H1 (cell line): ENCODE measurements at regions not wholly inside any gene's neighbourhood (a gene's known extent, or its start where the extent isn't known, plus 50 kb on each side); places are given as distances from the start of the nearest gene placed in this dataset.

Source experiments
- CTCF ChIA-PET: fragments of 300-600 bp; sonication (Branson Sonifier 250); formaldehyde crosslinking; loops from one replicate; lab custom pipeline; 2021; ENCODE audit not compliant: partially characterized antibody; lab: Charles Lee
- POLR2A ChIA-PET: fragments of 300-600 bp; sonication (Branson Sonifier 250); formaldehyde crosslinking; loops from one replicate; lab custom pipeline; 2021; ENCODE audit warnings: inconsistent platforms; ENCODE audit not compliant: partially characterized antibody; lab: Charles Lee
- DNase-seq, 2 experiments: peaks; one replicate each; pipeline versions ENCODE4 v3.0.0 to v3.0.0-alpha.2; 2010 to 2022; ENCODE audit warnings: low spot score in 2 of 2, low read depth in 1 of 2, mixed read lengths in 1 of 2
- FAIRE-seq: peaks from 2 replicates; lab custom pipeline; 2011; peaks lifted over from hg19 to GRCh38; lab: Jason Lieb, UNC
- H2AFZ ChIP-seq: 2 replicates; pipeline ENCODE4 v1.8.1; 2012; ENCODE audit warnings: low read length, inconsistent platforms
- H2AK5ac ChIP-seq: 2 replicates; pipeline ENCODE4 v1.6.1; 2013; ENCODE audit warnings: low read depth, low read length
- H2BK120ac ChIP-seq: replicated peaks from 2 replicates; pipeline ENCODE3; 2013; ENCODE audit warnings: low read depth, low read length, inconsistent platforms
- H2BK12ac ChIP-seq: 2 replicates; pipeline ENCODE4 v1.6.1; 2013; ENCODE audit warnings: low read depth, low read length
- H2BK15ac ChIP-seq: 2 replicates; pipeline ENCODE4 v1.6.1; 2013; ENCODE audit warnings: low read length
- H2BK20ac ChIP-seq: 2 replicates; pipeline ENCODE4 v1.6.1; 2013; ENCODE audit warnings: low read length
- H2BK5ac ChIP-seq: 2 replicates; pipeline ENCODE4 v1.6.1; 2013; ENCODE audit warnings: low read depth, low read length
- H3K14ac ChIP-seq: 2 replicates; pipeline ENCODE4 v1.6.1; 2013; ENCODE audit warnings: inconsistent platforms; ENCODE audit not compliant: insufficient read length
- H3K18ac ChIP-seq: 2 replicates; pipeline ENCODE4 v1.6.1; 2013; ENCODE audit warnings: low read length; ENCODE audit errors: extremely low read depth
- H3K23ac ChIP-seq: 2 replicates; pipeline ENCODE4 v1.6.1; 2013; ENCODE audit warnings: inconsistent platforms; ENCODE audit not compliant: insufficient read length
- H3K23me2 ChIP-seq: 2 replicates; pipeline ENCODE4 v1.6.1; 2013; ENCODE audit warnings: low read depth, low read length
- H3K27ac ChIP-seq: 2 replicates; pipeline ENCODE4 v1.6.1; 2011; ENCODE audit warnings: low read depth, low read length, inconsistent platforms
- H3K27me3 ChIP-seq, 4 experiments: replicated peaks in 1 of 4; 1 replicate in 1 of 4; 2 replicates in 3 of 4; pipeline versions ENCODE4 v1.6.1 to v1.8.1; 2011 to 2013; ENCODE audit warnings: low read length in 3 of 4, mild to moderate bottlenecking in 3 of 4, inconsistent platforms in 2 of 4, mixed read lengths in 2 of 4, moderate library complexity in 1 of 4; ENCODE audit not compliant: control insufficient read depth in 3 of 4, insufficient read depth in 3 of 4; ENCODE audit errors: extremely low read depth in 1 of 4
- H3K36me3 ChIP-seq, 4 experiments: 2 replicates each; pipeline versions ENCODE4 v1.6.1 to v1.8.1; 2011 to 2013; ENCODE audit warnings: mild to moderate bottlenecking in 4 of 4, low read length in 3 of 4, moderate library complexity in 2 of 4, control low read depth in 1 of 4, inconsistent platforms in 1 of 4; ENCODE audit not compliant: insufficient read depth in 4 of 4, control insufficient read depth in 2 of 4
- H3K4ac ChIP-seq: replicated peaks from 2 replicates; pipeline ENCODE3; 2013; ENCODE audit warnings: low read length, low read depth, mixed read lengths, inconsistent platforms; ENCODE audit not compliant: insufficient read length
- H3K4me1 ChIP-seq, 4 experiments: replicated peaks in 1 of 4; 1 replicate in 1 of 4; 2 replicates in 3 of 4; pipeline versions ENCODE4 v1.6.1 to v1.8.1; 2011 to 2013; ENCODE audit warnings: low read length in 3 of 4, inconsistent platforms in 2 of 4, mixed read lengths in 1 of 4; ENCODE audit not compliant: insufficient read depth in 4 of 4, control insufficient read depth in 3 of 4
- H3K4me2 ChIP-seq, 2 experiments: 2 replicates each; pipeline versions ENCODE4 v1.6.1 to v1.8.1; 2011 to 2013; ENCODE audit warnings: low read depth in 2 of 2, low read length in 2 of 2, control low read depth in 1 of 2, inconsistent platforms in 1 of 2, mild to moderate bottlenecking in 1 of 2; ENCODE audit not compliant: insufficient read depth in 1 of 2
- H3K4me3 ChIP-seq, 4 experiments: fragments of 200-600, 300-600 bp in 1 of 4; sonication (generic), shearing (Covaris generic), sonication (Bioruptor Twin) in 1 of 4; 2 replicates each; pipeline versions ENCODE4 v1.5.1 to v1.8.1; 2011 to 2016; ENCODE audit warnings: low read length in 4 of 4, low read depth in 3 of 4, control low read depth in 2 of 4, inconsistent platforms in 2 of 4, mild to moderate bottlenecking in 2 of 4, mixed read lengths in 1 of 4, moderate library complexity in 1 of 4; ENCODE audit not compliant: insufficient read depth in 2 of 4; ENCODE audit errors: extremely low read depth in 1 of 4
- H3K56ac ChIP-seq: replicated peaks from 2 replicates; pipeline ENCODE3; 2013; ENCODE audit warnings: low read depth, mild to moderate bottlenecking, mixed read lengths, low read length, inconsistent platforms; ENCODE audit not compliant: insufficient read length
- H3K79me1 ChIP-seq: 2 replicates; pipeline ENCODE4 v1.6.1; 2013; ENCODE audit warnings: low read depth, low read length, control low read depth
- H3K79me2 ChIP-seq, 2 experiments: 2 replicates each; pipeline versions ENCODE4 v1.6.1 to v1.8.1; 2012 to 2013; ENCODE audit warnings: low read length in 2 of 2, mild to moderate bottlenecking in 2 of 2, inconsistent platforms in 1 of 2; ENCODE audit not compliant: insufficient read depth in 2 of 2, control insufficient read depth in 1 of 2
- H3K9ac ChIP-seq, 4 experiments: replicated peaks in 1 of 4; 1 replicate in 1 of 4; 2 replicates in 3 of 4; pipeline versions ENCODE4 v1.6.1 to v1.8.1; 2011 to 2013; ENCODE audit warnings: low read depth in 3 of 4, low read length in 3 of 4, control low read depth in 2 of 4, mild to moderate bottlenecking in 2 of 4, moderate library complexity in 2 of 4, inconsistent platforms in 1 of 4; ENCODE audit errors: extremely low read depth in 1 of 4
- H3K9me3 ChIP-seq, 2 experiments: 2 replicates each; pipeline versions ENCODE4 v1.6.1 to v1.8.1; 2012 to 2013; ENCODE audit warnings: mild to moderate bottlenecking in 2 of 2, moderate library complexity in 2 of 2, control low read depth in 1 of 2, inconsistent platforms in 1 of 2, low read depth in 1 of 2, low read length in 1 of 2, mixed read lengths in 1 of 2; ENCODE audit not compliant: insufficient read depth in 2 of 2
- H4K20me1 ChIP-seq, 2 experiments: replicated peaks in 1 of 2; 2 replicates each; pipeline versions ENCODE3 to v1.8.1; 2011 to 2013; ENCODE audit warnings: inconsistent platforms in 2 of 2, low read length in 2 of 2, mild to moderate bottlenecking in 1 of 2; ENCODE audit not compliant: insufficient read depth in 2 of 2, control insufficient read depth in 1 of 2
- H4K5ac ChIP-seq: 2 replicates; pipeline ENCODE4 v1.6.1; 2013; ENCODE audit warnings: low read length, low read depth, mixed read lengths, inconsistent platforms; ENCODE audit not compliant: insufficient read length
- H4K8ac ChIP-seq: 2 replicates; pipeline ENCODE4 v1.8.0; 2013; ENCODE audit warnings: mild to moderate bottlenecking, moderate library complexity, low read length, inconsistent platforms; ENCODE audit not compliant: insufficient read depth; ENCODE audit errors: extremely low read depth
- H4K91ac ChIP-seq: replicated peaks from 2 replicates; pipeline ENCODE3; 2013; ENCODE audit warnings: low read length, mixed read lengths, inconsistent platforms; ENCODE audit not compliant: insufficient read length
- BCL11A ChIP-seq, 2 experiments: IDR thresholded peaks; one replicate each; pipeline ENCODE4 v1.6.1; 2011; ENCODE audit warnings: low read depth in 2 of 2, low read length in 2 of 2, mild to moderate bottlenecking in 2 of 2
- E2F6 ChIP-seq: IDR thresholded peaks from 2 replicates; pipeline ENCODE4 v1.6.1; 2012; ENCODE audit warnings: inconsistent platforms
- WGBS, 2 experiments: shearing (Covaris generic) in 1 of 2; methylation state at CpG; one replicate each; pipeline versions ENCODE4 v1.1.6 to v1.1.7; 2013 to 2015; ENCODE audit warnings: low lambda C conversion rate in 2 of 2, mixed read lengths in 2 of 2, inconsistent platforms in 1 of 2, low coverage in 1 of 2, missing lambda C conversion rate in 1 of 2; ENCODE audit not compliant: insufficient replicate concordance in 2 of 2, insufficient coverage in 1 of 2, insufficient read length in 1 of 2; ENCODE audit errors: extremely low coverage in 1 of 2, missing lambda C conversion rate in 1 of 2; 5-methylcytosine and 5-hydroxymethylcytosine counted together

DNA sequence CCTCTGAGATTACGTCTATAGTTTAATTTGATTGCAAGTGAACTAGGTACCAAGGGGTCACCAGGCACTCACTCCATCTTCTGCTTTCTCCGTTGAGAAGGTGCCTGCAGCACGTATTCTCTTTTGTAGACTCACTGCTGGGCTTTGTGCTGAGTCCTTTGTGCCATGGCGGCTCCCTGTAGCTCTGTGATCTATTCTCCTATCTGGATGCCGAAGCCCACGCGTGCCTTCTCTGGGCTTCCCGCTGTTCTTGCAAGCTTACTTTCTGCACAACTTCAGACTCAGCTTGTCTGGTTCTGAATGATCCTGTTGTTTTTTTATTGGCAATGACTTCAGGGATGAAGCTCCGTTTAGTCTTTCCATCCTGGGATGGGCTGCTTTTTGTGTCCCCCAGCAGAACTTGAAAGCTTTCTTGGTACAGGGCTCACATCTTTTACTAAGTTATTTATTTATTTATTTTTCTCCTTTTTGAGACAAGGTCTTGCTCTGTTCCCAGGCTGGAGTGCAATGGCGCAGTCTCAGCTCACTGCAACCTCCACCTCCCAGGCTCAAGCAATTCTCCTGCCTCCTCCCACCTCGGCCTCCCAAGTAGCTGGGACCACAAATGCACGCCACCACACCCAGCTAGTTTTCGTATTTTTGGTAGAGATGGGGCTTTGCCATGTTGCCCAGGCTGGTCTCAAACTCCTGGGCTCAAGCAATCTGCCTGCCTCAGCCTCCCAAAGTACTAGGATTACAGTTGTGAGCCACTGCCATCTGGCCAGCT is 100.9 kb upstream of the NKX1-1 start:
- Histone ChIP-seq H2BK20ac (no peak overlapping the region), H4K91ac (no peak overlapping the region), H3K56ac (no peak overlapping the region), H2AFZ (no peak overlapping the region), H3K36me3 (no peaks in the 10 kb centered on the region), H4K5ac (no peak overlapping the region), H3K27me3 (no peaks in the 10 kb centered on the region; a peak in 1 of 7 replicates), H2BK120ac (no peak overlapping the region), H4K8ac (no peak overlapping the region), H2BK12ac (no peak overlapping the region), H3K18ac (peak overlapping the region; percentile 60), H3K4me2 (no peak overlapping the region), H3K9me3 (no peaks in the 10 kb centered on the region), H3K23ac (no peak overlapping the region), H2BK5ac (no peak overlapping the region), H4K20me1 (no peaks in the 10 kb centered on the region), H3K79me1 (no peaks in the 10 kb centered on the region), H2AK5ac (no peak overlapping the region), H3K27ac (no peak overlapping the region), H3K79me2 (no peaks in the 10 kb centered on the region), H3K4me3 (no peak overlapping the region), H3K4ac (no peak overlapping the region), H3K14ac (no peak overlapping the region), H3K4me1 (peaks cover 0 to 6% (median 4%) of the 10 kb centered on the region in 4 experiments; a peak in 3 of 7 replicates), H3K9ac (no peak overlapping the region), H2BK15ac (no peak overlapping the region), H3K23me2 (no peaks in the 10 kb centered on the region)
- DNase-seq: no peak
- TF ChIP-seq E2F6 (0 out of 2 replicates have a peak, but pooled peaks have one; percentile 17), BCL11A (IDR thresholded peaks at IDR 0.05; ENCODE audit: low read depth in 2 of 2, low read length in 2 of 2) (no peak)
- FAIRE-seq: no peak
- ChIA-PET CTCF (interaction anchor here (0.5 to 1.7 kb wide), 7 partner anchors 42 to 786 kb away, joined by 3 to 4 read pairs (median 3); no protein-coding TSS in a partner anchor), POLR2A (interaction anchor here (0.6 to 0.9 kb wide), 2 partner anchors 10 to 15 kb away, joined by 3 read pairs; no protein-coding TSS in a partner anchor)
- 69% methylated on average over 13 of the region's 13 CpGs; no CpG with 5 or more reads in 1 of the 2 experiments for WGBS, 2 experiments
